Lung microvascular endothelial cell (primary cell): ENCODE measurements at regions not wholly inside any gene's neighbourhood (a gene's known extent, or its start where the extent isn't known, plus 50 kb on each side); places are given as distances from the start of the nearest gene placed in this dataset.
A peak's percentile ranks its signal among the peaks of the same experiment; 100 is the strongest.

ENCODE experiments used
- DNase-seq, 2 donors: peaks; one replicate each; pipeline versions ENCODE4 v3.0.0 to v3.0.0-alpha.2; 2010; ENCODE audit warnings: low read depth in 2 of 2

- DNase-seq = no peak
These were observed 288.0 kb downstream of the UACA start for GRCh38 chr15:70475407-70475781.

- DNase-seq = peak; percentile 86 to 92
These were observed 288.6 kb downstream of the UACA start for GRCh38 chr15:70474471-70475406.

GRCh38 chr15:70473581-70474370 lies 289.6 kb downstream of the UACA start:
- peak; percentile 2 to 53 for DNase-seq

DNA sequence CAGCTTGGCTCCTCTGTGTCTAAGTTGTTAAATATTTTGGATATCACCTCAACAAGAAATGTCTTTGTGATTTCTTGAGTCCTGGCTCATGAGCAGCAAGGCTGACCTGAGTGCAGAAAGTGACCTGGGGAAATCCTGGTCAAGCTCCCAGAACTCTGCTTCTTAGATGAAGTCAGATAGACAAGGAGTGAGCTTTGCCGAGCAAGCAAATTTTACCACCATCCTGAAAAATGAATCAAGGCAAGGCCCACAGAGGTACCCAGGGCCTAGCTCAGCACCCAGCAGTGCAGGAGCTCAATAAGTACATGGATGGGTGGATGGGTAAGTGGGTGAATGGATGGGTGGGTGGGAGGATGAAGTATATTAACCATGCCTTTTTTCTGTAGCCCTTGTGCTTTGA lies 291.8 kb downstream of the UACA start:
- no peak for DNase-seq

DNA sequence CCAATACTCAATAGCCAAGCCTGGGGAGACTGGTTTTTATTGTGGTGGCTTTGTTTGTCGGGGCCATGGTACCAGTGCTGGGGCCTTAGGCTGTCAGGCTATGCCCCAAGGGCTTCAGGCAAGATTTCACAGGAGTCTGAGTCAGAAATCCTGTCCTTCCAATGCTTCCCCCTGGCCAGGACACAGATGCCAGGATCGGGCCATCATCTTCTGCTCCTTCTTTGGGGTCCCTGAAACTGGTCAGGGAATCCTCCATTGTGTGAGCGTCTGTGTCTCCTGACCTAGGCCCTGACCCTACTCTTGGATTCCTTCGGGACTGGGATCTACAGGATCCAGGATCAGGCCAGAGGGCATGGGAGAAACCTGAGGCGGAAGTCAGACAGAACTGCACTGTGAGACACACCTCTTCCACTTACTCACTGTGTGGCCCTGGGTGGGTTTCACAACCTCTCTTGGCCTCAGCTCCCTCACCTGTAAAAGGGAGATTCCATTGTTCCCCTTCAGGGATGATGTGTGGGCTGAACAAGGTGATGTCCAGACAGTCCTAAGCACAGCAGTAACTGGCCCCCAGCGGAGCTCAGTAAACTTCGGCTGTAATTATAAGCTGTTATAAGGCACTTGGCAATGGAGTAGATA lies 292.7 kb downstream of the UACA start:
- no peak for DNase-seq

DNA sequence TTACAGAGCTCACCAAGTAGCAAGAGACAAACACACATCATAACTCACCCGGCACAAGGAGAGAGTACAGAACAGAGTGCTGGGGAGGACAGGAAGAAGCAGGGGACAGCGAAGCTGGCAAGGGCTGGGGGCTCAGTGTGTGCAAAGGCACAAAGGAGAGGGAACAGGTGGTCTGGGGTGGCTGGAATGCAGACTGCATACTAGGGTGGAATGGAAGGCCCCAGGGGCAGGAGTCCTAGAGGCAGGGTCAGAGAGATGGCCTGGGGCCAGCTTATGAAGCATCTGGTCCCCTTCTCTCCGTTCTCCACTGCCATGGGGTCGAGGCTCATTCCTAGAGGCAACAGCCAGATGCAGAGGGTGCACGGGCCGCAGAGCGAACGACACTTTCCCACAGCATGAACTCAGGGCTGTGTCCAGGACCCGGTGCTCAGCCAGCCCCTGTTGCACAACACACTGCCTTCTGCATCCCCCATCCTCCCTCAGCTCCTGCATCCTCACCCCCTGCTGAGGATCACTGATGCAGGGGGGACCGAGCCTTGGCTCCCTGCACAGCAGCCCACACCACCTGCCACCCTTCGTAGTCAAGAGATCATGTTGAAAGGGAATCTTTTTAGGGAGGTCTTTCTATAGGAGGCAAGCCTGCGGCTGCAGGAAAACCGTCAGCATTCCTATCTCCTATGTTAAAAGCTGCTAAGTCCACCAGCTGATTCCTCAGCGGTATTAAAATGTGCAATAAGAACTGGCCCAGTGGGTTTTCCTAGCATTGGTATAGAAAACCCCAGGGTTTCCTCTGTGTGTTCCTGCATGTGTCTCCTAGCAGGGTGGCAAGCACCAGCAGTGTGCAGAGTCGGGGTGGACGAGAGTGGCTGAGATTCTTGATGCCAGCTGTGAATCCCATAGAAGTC lies 293.5 kb downstream of the UACA start:
- DNase-seq = no peak

DNA sequence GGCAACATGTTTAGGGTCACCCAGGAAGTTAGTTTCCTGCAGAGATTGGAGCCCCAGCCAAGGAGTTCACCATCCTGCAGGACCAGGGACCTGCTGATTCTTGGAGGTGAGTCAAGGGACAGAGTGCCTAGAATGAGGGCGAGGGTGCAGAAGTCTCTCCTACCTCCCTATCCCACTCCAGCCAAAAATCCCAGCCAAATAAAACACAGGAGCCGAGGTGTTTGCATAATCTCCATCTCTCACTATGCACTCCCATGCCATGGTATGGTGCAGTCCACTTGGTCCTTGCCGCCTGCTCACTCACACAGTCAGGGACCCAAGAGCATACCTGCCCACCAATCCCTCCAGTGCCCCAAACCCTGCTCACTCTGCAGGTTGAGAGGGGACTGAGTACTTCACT lies 294.2 kb downstream of the UACA start:
- DNase-seq = no peak

DNA sequence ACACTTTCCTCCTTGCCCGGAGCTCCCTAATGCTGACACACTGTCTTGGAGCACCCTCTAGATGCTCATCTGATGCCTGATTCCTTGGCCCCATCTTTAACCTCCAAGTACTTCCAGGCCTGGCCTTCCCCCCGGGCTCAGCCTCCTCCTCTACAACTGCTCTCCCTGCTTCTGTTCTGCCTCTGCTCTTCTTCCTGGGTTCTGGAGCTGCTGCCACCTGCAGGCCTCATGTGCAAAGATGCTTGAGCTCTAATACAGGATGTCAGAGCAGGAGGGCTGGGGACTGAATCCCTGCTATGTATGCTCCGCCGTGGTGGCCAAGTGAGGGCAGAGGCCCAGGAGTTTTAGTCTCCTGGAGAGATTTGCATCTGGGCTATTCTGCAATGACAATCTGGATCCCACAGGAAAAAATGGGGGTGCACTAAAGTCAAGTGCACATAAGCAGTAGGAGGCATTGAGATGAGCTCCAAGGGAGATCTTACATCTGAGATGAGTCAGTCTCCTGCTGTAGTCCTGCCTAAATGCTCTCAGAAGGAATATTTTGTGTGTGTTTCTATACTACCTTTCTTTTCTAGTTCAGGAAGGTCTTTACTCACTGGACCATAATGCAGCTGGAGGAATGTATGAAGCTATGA lies 296.3 kb downstream of the UACA start:
- DNase-seq = peak; percentile 62 to 65

DNA sequence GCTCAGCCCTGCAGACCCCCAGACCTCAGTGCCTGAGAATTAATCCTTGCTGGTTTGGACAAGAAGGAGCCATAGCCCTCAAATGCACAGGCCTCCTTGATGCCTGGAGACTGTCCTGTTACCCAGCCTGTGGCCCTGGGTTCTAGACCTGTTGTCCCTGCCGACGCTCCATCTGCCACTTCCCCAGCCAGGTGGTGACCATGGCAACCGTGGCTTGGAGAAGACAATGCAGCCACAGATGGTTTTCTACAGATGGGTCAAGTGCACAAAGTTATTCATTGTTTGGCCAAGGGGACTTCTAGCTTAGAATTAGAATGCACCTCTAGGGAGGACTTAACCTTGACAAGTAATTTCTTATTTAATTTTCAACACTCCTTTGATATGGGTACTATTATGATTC lies 297.1 kb downstream of the UACA start:
- DNase-seq = no peak

GRCh38 chr15:70465812-70466211 lies 297.5 kb downstream of the UACA start:
- no peak for DNase-seq

GRCh38 chr15:70463453-70463834 lies 299.9 kb downstream of the UACA start:
- DNase-seq = no peak

DNA sequence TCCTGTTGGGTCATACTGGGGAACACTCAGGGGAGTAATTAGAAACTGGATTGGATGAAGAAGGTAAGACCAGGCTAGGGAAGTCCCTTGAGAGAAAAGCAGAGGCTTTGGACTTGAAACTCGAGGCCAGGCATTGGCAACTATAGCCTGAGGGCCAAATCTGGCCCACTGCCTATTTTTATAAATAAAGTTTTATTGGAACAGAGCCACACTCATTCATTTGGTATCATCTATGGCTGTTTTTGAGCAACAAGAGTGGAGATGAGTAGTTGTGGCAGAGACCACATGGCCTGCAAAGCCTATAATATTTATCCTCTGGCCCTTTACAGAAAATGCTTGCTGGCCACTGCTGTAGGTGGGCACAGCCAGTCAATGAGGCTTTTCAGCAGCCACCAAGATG lies 301.4 kb downstream of the UACA start:
- DNase-seq = no peak

DNA sequence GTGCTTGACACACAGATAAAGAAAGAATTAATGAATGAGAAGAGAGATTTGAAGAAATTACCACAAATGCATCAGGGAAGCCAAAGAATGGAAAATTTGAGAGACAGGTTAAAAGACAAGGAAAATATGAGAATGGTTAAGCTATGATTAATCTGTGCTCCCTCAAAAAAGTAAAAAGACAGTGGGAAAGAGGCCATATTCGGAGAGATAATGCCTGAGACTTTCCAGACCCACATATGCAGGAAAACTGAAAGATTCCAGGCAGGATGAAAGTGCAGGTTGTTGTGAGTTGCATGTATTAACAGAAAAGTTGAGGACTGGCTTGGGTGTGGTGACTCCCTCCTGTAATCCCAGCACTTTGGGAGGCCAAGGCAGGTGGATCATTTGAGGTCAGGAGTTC lies 302.3 kb downstream of the UACA start:
- DNase-seq = no peak

- no peak for DNase-seq
These were observed 304.0 kb downstream of the UACA start for GRCh38 chr15:70459312-70459711.

- no peak for DNase-seq
These were observed 309.6 kb downstream of the UACA start for GRCh38 chr15:70453766-70454165.

GRCh38 chr15:70453238-70453637 lies 310.1 kb downstream of the UACA start:
- DNase-seq = no peak

DNA sequence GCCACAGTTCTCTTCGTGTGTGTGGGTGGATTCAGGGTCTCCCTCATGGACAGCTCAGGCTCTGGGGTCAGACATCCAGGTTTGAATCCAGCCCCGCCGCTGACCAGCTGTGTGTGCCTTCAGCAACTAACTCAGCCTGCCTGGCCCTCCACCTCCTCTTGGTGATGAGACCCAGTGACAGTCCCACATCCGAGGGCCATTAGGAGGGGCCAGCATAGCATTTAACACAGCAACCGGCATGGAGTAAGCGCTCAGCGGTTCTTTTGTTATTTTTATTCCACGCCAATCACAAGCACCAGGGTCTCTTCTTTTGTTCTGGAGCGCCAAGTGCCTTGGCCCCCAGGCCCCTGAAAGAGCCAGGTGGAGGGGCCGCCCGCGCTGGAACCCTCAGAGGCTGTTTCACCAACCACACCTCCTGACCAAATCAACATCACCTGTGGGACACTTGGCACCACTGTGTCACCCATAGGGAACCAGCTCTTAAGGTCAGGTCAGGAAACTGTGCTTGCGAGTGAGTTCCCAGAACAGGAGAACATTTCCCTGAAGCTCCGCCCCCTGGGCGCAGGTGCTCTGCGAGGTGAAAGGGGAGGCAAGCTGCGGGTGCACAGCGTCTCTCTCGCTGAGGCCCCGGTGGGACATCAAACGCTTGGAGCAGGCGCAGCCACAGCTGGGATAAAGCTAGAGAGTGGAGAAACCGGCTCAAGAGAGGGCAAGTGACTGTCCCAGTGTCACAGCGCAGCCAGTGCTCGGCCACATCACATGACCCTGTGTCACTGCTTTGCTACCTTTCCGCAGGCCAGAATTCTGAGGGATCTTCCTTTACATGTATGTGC lies 311.3 kb downstream of the UACA start:
- DNase-seq = no peak

DNA sequence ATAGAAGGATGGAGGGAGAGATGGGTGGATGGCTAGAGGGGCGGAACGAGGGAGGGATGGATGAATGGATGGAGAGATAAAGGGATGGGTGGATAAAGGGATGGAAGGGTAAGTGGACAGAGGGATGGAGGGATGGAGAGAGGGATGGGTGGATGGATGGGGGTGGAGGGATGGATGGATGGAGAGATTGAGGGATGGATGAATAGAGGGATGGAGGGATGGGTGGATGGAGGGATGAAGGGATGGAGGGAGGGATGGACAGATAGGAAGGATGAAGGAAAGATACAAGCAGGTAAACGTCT lies 313.3 kb downstream of the UACA start:
- no peak for DNase-seq

DNA sequence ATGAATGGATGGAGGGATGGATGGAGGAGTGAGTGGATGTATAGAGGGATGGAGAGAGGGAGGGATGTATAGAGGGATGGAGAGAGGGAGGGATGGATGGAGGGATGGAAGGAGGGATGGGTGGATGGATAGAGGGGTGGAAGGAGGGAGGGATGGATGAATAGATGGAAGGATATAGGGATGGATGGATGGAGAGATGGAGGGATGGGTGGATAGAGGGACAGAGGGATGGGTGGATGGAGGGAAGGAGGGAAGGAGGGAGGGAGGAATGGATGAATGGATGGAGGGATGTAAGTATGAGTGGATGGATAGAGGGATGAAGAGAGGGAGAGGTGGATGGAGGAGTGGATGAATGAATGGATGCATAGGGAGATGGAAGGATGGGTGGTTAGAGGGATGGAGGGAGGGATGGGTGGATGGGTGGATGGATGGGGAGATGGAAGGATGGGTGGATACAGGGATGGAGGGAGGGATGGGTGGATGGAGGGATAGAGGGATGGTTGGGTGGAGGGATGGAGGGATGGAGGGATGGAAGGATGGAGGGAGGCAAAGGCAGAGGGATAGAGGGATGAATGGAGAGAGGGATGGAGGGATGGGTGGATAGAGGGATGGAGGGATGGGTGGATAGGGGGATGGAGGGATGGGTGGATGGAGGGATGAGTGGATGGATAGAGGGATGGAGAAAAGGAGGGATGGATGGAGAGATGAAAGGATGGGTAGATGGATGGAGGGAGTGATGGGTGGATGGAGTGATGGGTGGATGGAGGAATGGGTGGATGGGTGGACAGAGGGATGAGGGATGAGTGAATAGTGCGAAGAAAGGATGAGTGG lies 313.8 kb downstream of the UACA start:
- no peak for DNase-seq
